GM12878 (cell line): ENCODE measurements at regions not wholly inside any gene's neighbourhood (a gene's known extent, or its start where the extent isn't known, plus 50 kb on each side); places are given as distances from the start of the nearest gene placed in this dataset.

ENCODE experiments used
- ATAC-seq: fragments of 200-7000 bp; cut with Tn5 transposase; 3 replicates; pipeline ENCODE4 v1.9.1; 2020; ENCODE audit warnings: mild to moderate bottlenecking, moderate library complexity
- BruUV-seq: library from RNA; stranded (reverse); fragments of 400-500 nt; replicated peaks from 2 replicates; lab custom pipeline; 2021; lab: Mats Ljungman, UMichigan
- CTCF ChIA-PET: fragments of 300-600 bp; sonication (Branson Sonifier 250); formaldehyde crosslinking; extraction: SDS; loops from one replicate; lab custom pipeline; 2021; ENCODE audit warnings: inconsistent platforms; lab: Yijun Ruan, JAX
- POLR2A ChIA-PET: fragments of 350-600 bp; formaldehyde crosslinking; extraction: SDS; loops from one replicate; lab custom pipeline; 2021; ENCODE audit warnings: inconsistent platforms; lab: Charles Lee
- RAD21 ChIA-PET: fragments of 300-600 bp; sonication (Branson Sonifier 250); formaldehyde crosslinking; loops from one replicate; lab custom pipeline; 2023; ENCODE audit warnings: antibody characterized with exemption; ENCODE audit not compliant: unreplicated experiment; lab: Charles Lee
- SMC1A ChIA-PET: fragments of 300-600 bp; sonication (Branson Sonifier 250); formaldehyde crosslinking; loops from one replicate; lab custom pipeline; 2023; ENCODE audit not compliant: unreplicated experiment, uncharacterized antibody; lab: Charles Lee
- DNase-seq: peaks from one replicate; pipeline ENCODE4 v3.0.0-alpha.2; 2011; ENCODE audit warnings: low read depth, low spot score
- FAIRE-seq: peaks from 3 replicates; lab custom pipeline; 2011; peaks lifted over from hg19 to GRCh38; lab: Jason Lieb, UNC
- H2AFZ ChIP-seq: 2 replicates; pipeline ENCODE4 v1.6.0; 2011; ENCODE audit warnings: low read depth, low read length, control low read depth; ENCODE audit not compliant: control insufficient read depth
- H3K27ac ChIP-seq: 2 replicates; pipeline ENCODE4 v1.5.1; 2011; ENCODE audit warnings: control low read depth; ENCODE audit not compliant: control insufficient read depth, insufficient read depth
- H3K27me3 ChIP-seq, 2 experiments: replicated peaks in 1 of 2; 2 replicates each; pipeline versions ENCODE4 v1.6.0 to v1.6.1; 2011; ENCODE audit warnings: low read length in 1 of 2; ENCODE audit not compliant: control insufficient read depth in 2 of 2, insufficient read depth in 2 of 2
- H3K36me3 ChIP-seq, 2 experiments: 2 replicates each; pipeline ENCODE4 v1.5.1; 2011; ENCODE audit warnings: low read length in 1 of 2; ENCODE audit not compliant: control insufficient read depth in 2 of 2, insufficient read depth in 2 of 2
- H3K4me1 ChIP-seq: 2 replicates; pipeline ENCODE4 v1.6.1; 2011; ENCODE audit warnings: mild to moderate bottlenecking, low read length, moderate library complexity, mixed read lengths; ENCODE audit not compliant: control insufficient read depth, insufficient read depth
- H3K4me2 ChIP-seq: 2 replicates; pipeline ENCODE4 v1.6.0; 2011; ENCODE audit warnings: control low read depth; ENCODE audit not compliant: control insufficient read depth, insufficient read depth
- H3K4me3 ChIP-seq: fragments of 200-600 bp; sonication (generic); 2 replicates; pipeline ENCODE4 v1.5.1; 2016
- H3K79me2 ChIP-seq: 2 replicates; pipeline ENCODE4 v1.6.0; 2011; ENCODE audit warnings: low read length; ENCODE audit not compliant: control insufficient read depth, insufficient read depth
- H3K9ac ChIP-seq: 2 replicates; pipeline ENCODE4 v1.8.0; 2011; ENCODE audit warnings: low read length, control low read depth, mixed read lengths; ENCODE audit not compliant: control insufficient read depth, insufficient read depth
- H3K9me3 ChIP-seq: replicated peaks from 3 replicates; pipeline ENCODE4 v1.5.1; 2011; ENCODE audit warnings: mild to moderate bottlenecking, low read length; ENCODE audit not compliant: control insufficient read depth, insufficient read depth
- H4K20me1 ChIP-seq: 2 replicates; pipeline ENCODE4 v1.6.0; 2011; ENCODE audit not compliant: control insufficient read depth, insufficient read depth
- BACH1 ChIP-seq: fragments of 450-650 bp; IDR thresholded peaks from 2 replicates; pipeline ENCODE4 v1.6.1; 2017; ENCODE audit warnings: mild to moderate bottlenecking, borderline replicate concordance
- BMI1 ChIP-seq: fragments of 450-650 bp; IDR thresholded peaks from 2 replicates; pipeline ENCODE4 v1.6.1; 2016; ENCODE audit warnings: mild to moderate bottlenecking, moderate library complexity, borderline replicate concordance
- CREM ChIP-seq: IDR thresholded peaks from 2 replicates; pipeline ENCODE4 v1.6.1; 2014; ENCODE audit warnings: antibody characterized with exemption, low read depth
- KAT2A ChIP-seq: conservative IDR thresholded peaks from 2 replicates; pipeline ENCODE4 v1.6.1; 2011; ENCODE audit warnings: low read depth, low read length; ENCODE audit not compliant: control insufficient read depth
- MXI1 ChIP-seq: fragments of 150-350 bp; IDR thresholded peaks from 2 replicates; pipeline ENCODE4 v1.6.1; 2011; ENCODE audit warnings: low read depth, mild to moderate bottlenecking, inconsistent platforms, low read length, improper control_type of control experiment
- POLR2AphosphoS2 ChIP-seq: IDR thresholded peaks from 2 replicates; pipeline ENCODE4 v1.6.1; 2011; ENCODE audit warnings: low read depth, mild to moderate bottlenecking, low read length, improper control_type of control experiment, moderate library complexity
- RCOR1 ChIP-seq: conservative IDR thresholded peaks from 2 replicates; pipeline ENCODE4 v1.6.1; 2012; ENCODE audit warnings: low read depth, low read length, improper control_type of control experiment
- SIN3A ChIP-seq: IDR thresholded peaks from 2 replicates; pipeline ENCODE4 v1.6.1; 2012; ENCODE audit warnings: low read depth, low read length, improper control_type of control experiment
- WGBS: methylation state at CpG from one replicate; pipeline ENCODE4 v1.1.6; 2016; ENCODE audit warnings: low lambda C conversion rate; ENCODE audit not compliant: insufficient replicate concordance, insufficient coverage; ENCODE audit errors: missing lambda C conversion rate; 5-methylcytosine and 5-hydroxymethylcytosine counted together
- in situ Hi-C: fragments of 300-500 bp; cut with MboI; formaldehyde crosslinking; loops from 9 replicates; pipeline ENCODE4 v1.14.3; 2018; ENCODE audit warnings: mixed read lengths
- intact Hi-C: fragments of 100-400 bp; cut with micrococcal nuclease; formaldehyde crosslinking; loops from one replicate; pipeline ENCODE4 v1.14.2; 2022; ENCODE audit not compliant: unreplicated experiment
- TF ChIP-seq, protein P1 (sequence below): fragments of 450-650 bp; formaldehyde crosslinking; IDR thresholded peaks from 2 replicates; pipeline ENCODE4 v1.4.0; 2020; ENCODE audit warnings: mild to moderate bottlenecking, moderate library complexity
- TF ChIP-seq, protein P2 (sequence below): fragments of 450-650 bp; IDR thresholded peaks from 2 replicates; pipeline ENCODE4 v1.6.1; 2017; ENCODE audit warnings: mild to moderate bottlenecking, moderate library complexity
- TF ChIP-seq, protein P3 (sequence below): fragments of 450-650 bp; formaldehyde crosslinking; IDR thresholded peaks from 2 replicates; pipeline ENCODE4 v1.4.0; 2022; ENCODE audit warnings: mild to moderate bottlenecking, moderate library complexity

DNA sequence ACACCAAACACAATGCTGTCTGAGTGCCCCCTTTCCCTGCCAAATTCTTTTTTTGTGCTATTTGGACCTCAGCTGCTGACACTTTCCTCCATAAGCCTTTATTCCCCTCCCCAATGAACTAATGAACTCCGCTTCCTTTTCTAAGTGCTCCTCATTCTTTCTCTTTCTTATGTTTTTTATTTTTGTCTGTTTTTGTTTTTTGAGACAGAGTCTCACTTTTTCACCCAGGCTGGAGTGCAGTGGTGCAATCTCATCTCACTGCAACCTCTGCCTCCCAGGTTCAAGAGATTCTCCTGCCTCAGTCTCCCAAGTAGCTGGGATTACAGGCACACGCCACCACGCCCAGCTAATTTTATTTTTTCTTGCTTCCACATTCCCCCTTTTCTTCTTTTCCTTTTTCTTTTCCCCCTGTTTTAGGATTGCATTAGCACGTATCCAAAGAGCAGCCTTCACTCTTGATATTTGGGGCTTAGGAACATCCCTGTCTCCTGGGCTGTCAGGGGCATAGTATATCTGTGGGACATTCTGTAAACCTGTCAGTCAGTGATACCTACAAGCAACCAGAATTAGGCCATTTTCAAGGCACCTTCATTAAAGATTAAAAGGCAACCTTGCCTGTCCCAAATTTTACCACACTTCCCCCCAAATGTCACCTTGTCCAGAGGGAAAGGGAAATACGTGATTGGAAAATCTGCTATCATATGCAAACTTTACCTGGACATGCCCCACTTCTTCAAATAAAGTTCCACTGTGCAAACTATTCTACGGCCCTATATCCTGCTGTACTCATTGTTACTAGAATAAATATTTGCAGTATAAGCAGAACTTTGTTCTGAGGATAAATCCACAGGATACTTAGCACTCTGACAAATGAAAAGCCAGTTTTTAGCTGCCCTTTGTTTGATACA, 65.1 kb upstream of the ACSL3 start:
- H3K4me3 ChIP-seq, result no peak overlapping the region
- H4K20me1 ChIP-seq, result no peaks in the 10 kb centered on the region
- FAIRE-seq (no peak), DNase-seq (no peak), ATAC-seq (no peak)
- ChIA-PET CTCF (interaction anchor here (1.7 to 3.5 kb wide), 7 partner anchors 67 to 116 kb away, joined by 5 to 28 read pairs (median 8); no protein-coding TSS in a partner anchor), POLR2A (no interaction called here), SMC1A (interaction anchor here (0.7 to 1.3 kb wide), 4 partner anchors 88 to 144 kb away, joined by 3 to 4 read pairs (median 3); no protein-coding TSS in a partner anchor), RAD21 (interaction anchor here (2.1 to 2.5 kb wide), 2 partner anchors 88 to 108 kb away, joined by 5 to 17 read pairs; no protein-coding TSS in a partner anchor)
- no peaks in the 10 kb centered on the region for H3K9me3 ChIP-seq
- in situ Hi-C loops, result no loop called here
- no peaks in the 10 kb centered on the region for H3K79me2 ChIP-seq
- no peak overlapping the region for H2AFZ ChIP-seq
- 59% methylated on average over 6 of the region's 6 CpGs for WGBS
- H3K27ac ChIP-seq, result no peak overlapping the region
- H3K27me3 ChIP-seq, result no peaks in the 10 kb centered on the region
- H3K4me2 ChIP-seq, result no peak overlapping the region
- no peaks in the 10 kb centered on the region for H3K4me1 ChIP-seq
- no peak overlapping the region for H3K9ac ChIP-seq
- no peaks in the 10 kb centered on the region for H3K36me3 ChIP-seq
- intact Hi-C loops, result loop anchor here (2.0 kb wide), 1 partner anchor 107 kb away; no protein-coding TSS in a partner anchor
- BruUV-seq, result no TSS peak
- TF ChIP-seq CREM (no peak), KAT2A (no peak), POLR2AphosphoS2 (no peak), MXI1 (no peak), SIN3A (no peak), BMI1 (no peak), RCOR1 (no peak), BACH1 (no peak)
- TF ChIP-seq, protein P1, sequence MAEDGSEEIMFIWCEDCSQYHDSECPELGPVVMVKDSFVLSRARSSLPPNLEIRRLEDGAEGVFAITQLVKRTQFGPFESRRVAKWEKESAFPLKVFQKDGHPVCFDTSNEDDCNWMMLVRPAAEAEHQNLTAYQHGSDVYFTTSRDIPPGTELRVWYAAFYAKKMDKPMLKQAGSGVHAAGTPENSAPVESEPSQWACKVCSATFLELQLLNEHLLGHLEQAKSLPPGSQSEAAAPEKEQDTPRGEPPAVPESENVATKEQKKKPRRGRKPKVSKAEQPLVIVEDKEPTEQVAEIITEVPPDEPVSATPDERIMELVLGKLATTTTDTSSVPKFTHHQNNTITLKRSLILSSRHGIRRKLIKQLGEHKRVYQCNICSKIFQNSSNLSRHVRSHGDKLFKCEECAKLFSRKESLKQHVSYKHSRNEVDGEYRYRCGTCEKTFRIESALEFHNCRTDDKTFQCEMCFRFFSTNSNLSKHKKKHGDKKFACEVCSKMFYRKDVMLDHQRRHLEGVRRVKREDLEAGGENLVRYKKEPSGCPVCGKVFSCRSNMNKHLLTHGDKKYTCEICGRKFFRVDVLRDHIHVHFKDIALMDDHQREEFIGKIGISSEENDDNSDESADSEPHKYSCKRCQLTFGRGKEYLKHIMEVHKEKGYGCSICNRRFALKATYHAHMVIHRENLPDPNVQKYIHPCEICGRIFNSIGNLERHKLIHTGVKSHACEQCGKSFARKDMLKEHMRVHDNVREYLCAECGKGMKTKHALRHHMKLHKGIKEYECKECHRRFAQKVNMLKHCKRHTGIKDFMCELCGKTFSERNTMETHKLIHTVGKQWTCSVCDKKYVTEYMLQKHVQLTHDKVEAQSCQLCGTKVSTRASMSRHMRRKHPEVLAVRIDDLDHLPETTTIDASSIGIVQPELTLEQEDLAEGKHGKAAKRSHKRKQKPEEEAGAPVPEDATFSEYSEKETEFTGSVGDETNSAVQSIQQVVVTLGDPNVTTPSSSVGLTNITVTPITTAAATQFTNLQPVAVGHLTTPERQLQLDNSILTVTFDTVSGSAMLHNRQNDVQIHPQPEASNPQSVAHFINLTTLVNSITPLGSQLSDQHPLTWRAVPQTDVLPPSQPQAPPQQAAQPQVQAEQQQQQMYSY (CRISPR knock-in tag), result no peak
- TF ChIP-seq, protein P2, sequence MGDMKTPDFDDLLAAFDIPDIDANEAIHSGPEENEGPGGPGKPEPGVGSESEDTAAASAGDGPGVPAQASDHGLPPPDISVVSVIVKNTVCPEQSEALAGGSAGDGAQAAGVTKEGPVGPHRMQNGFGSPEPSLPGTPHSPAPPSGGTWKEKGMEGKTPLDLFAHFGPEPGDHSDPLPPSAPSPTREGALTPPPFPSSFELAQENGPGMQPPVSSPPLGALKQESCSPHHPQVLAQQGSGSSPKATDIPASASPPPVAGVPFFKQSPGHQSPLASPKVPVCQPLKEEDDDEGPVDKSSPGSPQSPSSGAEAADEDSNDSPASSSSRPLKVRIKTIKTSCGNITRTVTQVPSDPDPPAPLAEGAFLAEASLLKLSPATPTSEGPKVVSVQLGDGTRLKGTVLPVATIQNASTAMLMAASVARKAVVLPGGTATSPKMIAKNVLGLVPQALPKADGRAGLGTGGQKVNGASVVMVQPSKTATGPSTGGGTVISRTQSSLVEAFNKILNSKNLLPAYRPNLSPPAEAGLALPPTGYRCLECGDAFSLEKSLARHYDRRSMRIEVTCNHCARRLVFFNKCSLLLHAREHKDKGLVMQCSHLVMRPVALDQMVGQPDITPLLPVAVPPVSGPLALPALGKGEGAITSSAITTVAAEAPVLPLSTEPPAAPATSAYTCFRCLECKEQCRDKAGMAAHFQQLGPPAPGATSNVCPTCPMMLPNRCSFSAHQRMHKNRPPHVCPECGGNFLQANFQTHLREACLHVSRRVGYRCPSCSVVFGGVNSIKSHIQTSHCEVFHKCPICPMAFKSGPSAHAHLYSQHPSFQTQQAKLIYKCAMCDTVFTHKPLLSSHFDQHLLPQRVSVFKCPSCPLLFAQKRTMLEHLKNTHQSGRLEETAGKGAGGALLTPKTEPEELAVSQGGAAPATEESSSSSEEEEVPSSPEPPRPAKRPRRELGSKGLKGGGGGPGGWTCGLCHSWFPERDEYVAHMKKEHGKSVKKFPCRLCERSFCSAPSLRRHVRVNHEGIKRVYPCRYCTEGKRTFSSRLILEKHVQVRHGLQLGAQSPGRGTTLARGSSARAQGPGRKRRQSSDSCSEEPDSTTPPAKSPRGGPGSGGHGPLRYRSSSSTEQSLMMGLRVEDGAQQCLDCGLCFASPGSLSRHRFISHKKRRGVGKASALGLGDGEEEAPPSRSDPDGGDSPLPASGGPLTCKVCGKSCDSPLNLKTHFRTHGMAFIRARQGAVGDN, result no peak
- TF ChIP-seq, protein P3, sequence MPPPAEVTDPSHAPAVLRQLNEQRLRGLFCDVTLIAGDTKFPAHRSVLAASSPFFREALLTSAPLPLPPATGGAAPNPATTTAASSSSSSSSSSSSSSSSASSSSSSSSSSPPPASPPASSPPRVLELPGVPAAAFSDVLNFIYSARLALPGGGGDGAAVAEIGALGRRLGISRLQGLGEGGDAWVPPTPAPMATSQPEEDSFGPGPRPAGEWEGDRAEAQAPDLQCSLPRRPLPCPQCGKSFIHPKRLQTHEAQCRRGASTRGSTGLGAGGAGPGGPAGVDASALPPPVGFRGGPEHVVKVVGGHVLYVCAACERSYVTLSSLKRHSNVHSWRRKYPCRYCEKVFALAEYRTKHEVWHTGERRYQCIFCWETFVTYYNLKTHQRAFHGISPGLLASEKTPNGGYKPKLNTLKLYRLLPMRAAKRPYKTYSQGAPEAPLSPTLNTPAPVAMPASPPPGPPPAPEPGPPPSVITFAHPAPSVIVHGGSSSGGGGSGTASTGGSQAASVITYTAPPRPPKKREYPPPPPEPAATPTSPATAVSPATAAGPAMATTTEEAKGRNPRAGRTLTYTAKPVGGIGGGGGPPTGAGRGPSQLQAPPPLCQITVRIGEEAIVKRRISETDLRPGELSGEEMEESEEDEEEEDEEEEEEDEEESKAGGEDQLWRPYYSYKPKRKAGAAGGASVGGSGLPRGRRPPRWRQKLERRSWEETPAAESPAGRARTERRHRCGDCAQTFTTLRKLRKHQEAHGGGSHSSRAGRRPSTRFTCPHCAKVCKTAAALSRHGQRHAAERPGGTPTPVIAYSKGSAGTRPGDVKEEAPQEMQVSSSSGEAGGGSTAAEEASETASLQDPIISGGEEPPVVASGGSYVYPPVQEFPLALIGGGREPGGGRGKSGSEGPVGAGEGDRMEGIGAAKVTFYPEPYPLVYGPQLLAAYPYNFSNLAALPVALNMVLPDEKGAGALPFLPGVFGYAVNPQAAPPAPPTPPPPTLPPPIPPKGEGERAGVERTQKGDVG (CRISPR knock-in tag), result no peak
